PC-3 (cell line): ENCODE measurements at regions not wholly inside any gene's neighbourhood (a gene's known extent, or its start where the extent isn't known, plus 50 kb on each side); places are given as distances from the start of the nearest gene placed in this dataset.

Experiments used
- ATAC-seq: fragments of 200-7000 bp; cut with Tn5 transposase; 2 replicates; pipeline ENCODE4 v1.9.1; 2020; ENCODE audit warnings: mild to moderate bottlenecking, moderate library complexity
- BruUV-seq: library from RNA; stranded (reverse); fragments of 400-500 nt; replicated peaks from 2 replicates; lab custom pipeline; 2021; lab: Mats Ljungman, UMichigan
- CTCF ChIA-PET: fragments of 300-600 bp; sonication (Branson Sonifier 250); formaldehyde crosslinking; loops from one replicate; lab custom pipeline; 2022; ENCODE audit warnings: antibody characterized with exemption; lab: Charles Lee
- POLR2A ChIA-PET: fragments of 300-600 bp; sonication (Branson Sonifier 250); formaldehyde crosslinking; loops from one replicate; lab custom pipeline; 2022; ENCODE audit warnings: antibody characterized with exemption; ENCODE audit not compliant: unreplicated experiment; lab: Charles Lee
- DNase-seq: peaks from one replicate; pipeline ENCODE4 v3.0.0-alpha.2; 2015
- H2AFZ ChIP-seq: fragments of 300-600 bp; sonication (generic); 2 replicates; pipeline ENCODE4 v1.6.0; 2016; ENCODE audit warnings: antibody characterized with exemption, low read length
- H3F3A ChIP-seq: fragments of 300-600 bp; sonication (generic); one replicate; pipeline ENCODE4 v1.6.0; 2017; ENCODE audit warnings: antibody characterized with exemption, low read length, control low read depth, mild to moderate bottlenecking; ENCODE audit not compliant: unreplicated experiment
- H3K27ac ChIP-seq: fragments of 300-600 bp; sonication (generic); 2 replicates; pipeline ENCODE4 v1.5.1; 2016; ENCODE audit warnings: mild to moderate bottlenecking, low read length
- H3K27me3 ChIP-seq: fragments of 300-600 bp; sonication (generic); 2 replicates; pipeline ENCODE4 v1.6.1; 2016; ENCODE audit warnings: low read length, mixed read lengths
- H3K36me3 ChIP-seq: fragments of 300-600 bp; sonication (generic); 2 replicates; pipeline ENCODE4 v1.6.1; 2016; ENCODE audit warnings: low read depth, mixed run types, low read length, mixed read lengths
- H3K4me1 ChIP-seq: fragments of 300-600 bp; sonication (generic); 2 replicates; pipeline ENCODE4 v1.5.1; 2016; ENCODE audit warnings: low read length; ENCODE audit not compliant: insufficient read depth
- H3K4me2 ChIP-seq: fragments of 300-600 bp; sonication (generic); 2 replicates; pipeline ENCODE4 v1.6.0; 2016; ENCODE audit warnings: low read length
- H3K4me3 ChIP-seq: fragments of 300-600 bp; sonication (generic); 2 replicates; pipeline ENCODE4 v1.5.1; 2016; ENCODE audit warnings: mild to moderate bottlenecking, low read length, mixed read lengths
- H3K79me2 ChIP-seq: fragments of 300-600 bp; sonication (generic); 2 replicates; pipeline ENCODE4 v1.6.1; 2017; ENCODE audit warnings: low read length, mixed read lengths
- H3K9ac ChIP-seq: fragments of 300-600 bp; sonication (generic); 2 replicates; pipeline ENCODE4 v1.6.0; 2016; ENCODE audit warnings: mild to moderate bottlenecking, low read length
- H3K9me2 ChIP-seq: fragments of 300-600 bp; sonication (generic); replicated peaks from 2 replicates; pipeline ENCODE4 v1.6.1; 2016; ENCODE audit warnings: mixed run types, low read length, mixed read lengths
- H3K9me3 ChIP-seq: fragments of 300-600 bp; sonication (generic); 2 replicates; pipeline ENCODE4 v1.6.1; 2016; ENCODE audit warnings: low read length, mixed read lengths
- H4K20me1 ChIP-seq: fragments of 300-600 bp; sonication (generic); 2 replicates; pipeline ENCODE4 v1.6.1; 2016; ENCODE audit warnings: low read length, mixed read lengths
- CTCF ChIP-seq: fragments of 300-600 bp; sonication (generic); conservative IDR thresholded peaks from 2 replicates; pipeline ENCODE4 v1.5.1; 2017; ENCODE audit warnings: antibody characterized with exemption, low read depth, mild to moderate bottlenecking, low read length
- EZH2 ChIP-seq: fragments of 300-600 bp; sonication (generic); IDR thresholded peaks from one replicate; pipeline ENCODE4 v1.6.1; 2017; ENCODE audit warnings: antibody characterized with exemption, mild to moderate bottlenecking, low read length; ENCODE audit not compliant: unreplicated experiment
- EZH2phosphoT487 ChIP-seq: fragments of 300-600 bp; sonication (generic); IDR thresholded peaks from 2 replicates; pipeline ENCODE4 v1.6.1; 2018; ENCODE audit warnings: mild to moderate bottlenecking, antibody characterized with exemption, low read length, borderline replicate concordance
- intact Hi-C: fragments of 100-400 bp; cut with micrococcal nuclease; formaldehyde crosslinking; loops from 2 replicates; pipeline ENCODE4 v1.9.0; 2023

- no peaks in the 10 kb centered on the region for H3K9me2 ChIP-seq
- POLR2A ChIA-PET, result no interaction called here
- BruUV-seq, result no TSS peak
- no peaks in the 10 kb centered on the region for H3K27me3 ChIP-seq
- H3K9me3 ChIP-seq, result no peaks in the 10 kb centered on the region
- TF ChIP-seq CTCF (no peak), EZH2 (no peak), EZH2phosphoT487 (no peak)
- H3K9ac ChIP-seq, result no peak overlapping the region
- ATAC-seq (no peak), DNase-seq (no peak)
- no peak overlapping the region for H2AFZ ChIP-seq
- no peak overlapping the region for H3K27ac ChIP-seq
- no peaks in the 10 kb centered on the region for H4K20me1 ChIP-seq
- H3F3A ChIP-seq, result no peaks in the 10 kb centered on the region
- H3K79me2 ChIP-seq, result no peaks in the 10 kb centered on the region
- CTCF ChIA-PET, result no interaction called here
- H3K4me3 ChIP-seq, result no peak overlapping the region
- H3K36me3 ChIP-seq, result no peaks in the 10 kb centered on the region
- H3K4me1 ChIP-seq, result peaks cover 13% of the 10 kb centered on the region
- intact Hi-C loops, result no loop called here
- no peak overlapping the region for H3K4me2 ChIP-seq
Measured at GRCh38 chr5:170176916-170177315, 55.9 kb upstream of the C5orf58 start.

GRCh38 chr5:170178814-170179213, 54.0 kb upstream of the C5orf58 start:
- intact Hi-C loops, result no loop called here
- CTCF ChIA-PET, result no interaction called here

More at GRCh38 chr5:170178814-170179213, 54.0 kb upstream of the C5orf58 start:
- no peak for ATAC-seq
- Histone ChIP-seq H3K9ac (no peak overlapping the region), H4K20me1 (no peaks in the 10 kb centered on the region), H3K4me3 (no peak overlapping the region), H3F3A (no peaks in the 10 kb centered on the region), H2AFZ (no peak overlapping the region), H3K36me3 (no peaks in the 10 kb centered on the region), H3K9me2 (no peaks in the 10 kb centered on the region), H3K9me3 (no peaks in the 10 kb centered on the region), H3K4me2 (no peak overlapping the region), H3K79me2 (no peaks in the 10 kb centered on the region), H3K27me3 (no peaks in the 10 kb centered on the region), H3K27ac (no peak overlapping the region), H3K4me1 (peaks cover under 1% of the 10 kb centered on the region)
- POLR2A ChIA-PET, result no interaction called here
- no peak for TF ChIP-seq EZH2phosphoT487
- TF ChIP-seq CTCF, result no peak
- TF ChIP-seq EZH2, result no peak
- DNase-seq, result no peak
- no TSS peak for BruUV-seq
